ENCODE measurements at regions not wholly inside any gene's neighbourhood (a gene's known extent, or its start where the extent isn't known, plus 50 kb on each side); places are given as distances from the start of the nearest gene placed in this dataset.
"Not testable (repeated sequence)": the region's sequence is repeated elsewhere in the genome, so short reads cannot be mapped to it uniquely, and the experiment has no call there.

- no peak overlapping the region for H3K4me3 Mint-ChIP-seq
- peaks cover 24 to 36% (median 33%) of the 10 kb centered on the region in 3 donors for H3K4me1 Mint-ChIP-seq
- peaks cover 4% of the 10 kb centered on the region for H3K27me3 Mint-ChIP-seq
- no peaks in the 10 kb centered on the region for H3K9me3 Mint-ChIP-seq
- H3K27ac Mint-ChIP-seq = no peak overlapping the region
- H3K36me3 Mint-ChIP-seq = peaks cover 2% of the 10 kb centered on the region
Measured at GRCh38 chr2:12004713-12005112, 258.3 kb downstream of the LPIN1 start.

- Mint-ChIP-seq H3K4me3 (peak overlapping the region in 2 of 4 donors; percentile 36 to 77), H3K27ac (peak overlapping the region in 1 of 3 donors; percentile 8), H3K9me3 (no peaks in the 10 kb centered on the region), H3K36me3 (peaks cover under 1% of the 10 kb centered on the region), H3K27me3 (peaks cover 2% of the 10 kb centered on the region), H3K4me1 (peaks cover 23 to 38% (median 35%) of the 10 kb centered on the region in 3 donors)
Measured at GRCh38 chr2:12005886-12006681, 259.7 kb downstream of the LPIN1 start.

GRCh38 chr2:12006850-12007249, 260.4 kb downstream of the LPIN1 start:
- H3K27me3 Mint-ChIP-seq = peaks cover 2% of the 10 kb centered on the region
- H3K4me1 Mint-ChIP-seq = peaks cover 22 to 38% (median 35%) of the 10 kb centered on the region in 3 donors
- no peaks in the 10 kb centered on the region for H3K36me3 Mint-ChIP-seq
- no peaks in the 10 kb centered on the region for H3K9me3 Mint-ChIP-seq
- H3K27ac Mint-ChIP-seq = no peak overlapping the region
- no peak overlapping the region for H3K4me3 Mint-ChIP-seq

GRCh38 chr2:12007282-12007681, 260.9 kb downstream of the LPIN1 start:
- H3K9me3 Mint-ChIP-seq = no peaks in the 10 kb centered on the region
- H3K4me1 Mint-ChIP-seq = peaks cover 22 to 38% (median 35%) of the 10 kb centered on the region in 3 donors

GRCh38 chr2:12008425-12009061, 262.1 kb downstream of the LPIN1 start:
- Mint-ChIP-seq H3K27me3 (no peaks in the 10 kb centered on the region), H3K4me3 (no peak overlapping the region), H3K4me1 (peaks cover 24 to 43% (median 35%) of the 10 kb centered on the region in 3 donors), H3K9me3 (no peaks in the 10 kb centered on the region), H3K36me3 (no peaks in the 10 kb centered on the region), H3K27ac (no peak overlapping the region)

More at GRCh38 chr2:12007282-12007681, 260.9 kb downstream of the LPIN1 start:
- H3K27me3 Mint-ChIP-seq = no peaks in the 10 kb centered on the region
- H3K27ac Mint-ChIP-seq = no peak overlapping the region
- no peaks in the 10 kb centered on the region for H3K36me3 Mint-ChIP-seq
- no peak overlapping the region for H3K4me3 Mint-ChIP-seq

- Mint-ChIP-seq H3K27me3 (no peaks in the 10 kb centered on the region), H3K9me3 (no peaks in the 10 kb centered on the region), H3K36me3 (no peaks in the 10 kb centered on the region), H3K4me3 (no peak overlapping the region), H3K27ac (peak overlapping the region in 1 of 3 donors; percentile 43), H3K4me1 (peaks cover 29 to 50% (median 42%) of the 10 kb centered on the region in 3 donors)
Measured at GRCh38 chr2:12009323-12009905, 263.0 kb downstream of the LPIN1 start.

- Mint-ChIP-seq H3K4me1 (peaks cover 32 to 47% (median 40%) of the 10 kb centered on the region in 3 donors), H3K27ac (no peak overlapping the region), H3K4me3 (no peak overlapping the region), H3K36me3 (no peaks in the 10 kb centered on the region), H3K9me3 (no peaks in the 10 kb centered on the region), H3K27me3 (no peaks in the 10 kb centered on the region)
Measured at GRCh38 chr2:12010059-12010458, 263.6 kb downstream of the LPIN1 start.

- Mint-ChIP-seq H3K9me3 (no peaks in the 10 kb centered on the region), H3K4me3 (no peak overlapping the region), H3K27ac (no peak overlapping the region), H3K27me3 (no peaks in the 10 kb centered on the region), H3K36me3 (no peaks in the 10 kb centered on the region), H3K4me1 (peaks cover 27 to 41% (median 34%) of the 10 kb centered on the region in 3 donors)
Measured at GRCh38 chr2:12010779-12011178, 264.3 kb downstream of the LPIN1 start.

GRCh38 chr2:12014088-12014960, 267.9 kb downstream of the LPIN1 start:
- Mint-ChIP-seq H3K9me3 (peaks cover 0 to 4% (median 4%) of the 10 kb centered on the region in 3 donors), H3K27ac (no peak overlapping the region), H3K4me1 (peaks cover 15 to 35% (median 17%) of the 10 kb centered on the region in 3 donors), H3K4me3 (no peak overlapping the region), H3K36me3 (peaks cover 5% of the 10 kb centered on the region), H3K27me3 (peaks cover 2% of the 10 kb centered on the region)

GRCh38 chr2:12017499-12018157, 271.2 kb downstream of the LPIN1 start:
- H3K4me3 Mint-ChIP-seq = no peak overlapping the region
- H3K4me1 Mint-ChIP-seq = peaks cover 14 to 29% (median 14%) of the 10 kb centered on the region in 3 donors
- no peak overlapping the region for H3K27ac Mint-ChIP-seq
- peaks cover 4 to 31% (median 15%) of the 10 kb centered on the region in 3 donors for H3K9me3 Mint-ChIP-seq
- peaks cover 6% of the 10 kb centered on the region for H3K36me3 Mint-ChIP-seq
- peaks cover 2% of the 10 kb centered on the region for H3K27me3 Mint-ChIP-seq

GRCh38 chr2:12018726-12019125, 272.3 kb downstream of the LPIN1 start:
- Mint-ChIP-seq H3K4me1 (peaks cover 10 to 23% (median 12%) of the 10 kb centered on the region in 3 donors), H3K9me3 (peaks cover 4 to 37% (median 15%) of the 10 kb centered on the region in 3 donors)
- H3K4me3 Mint-ChIP-seq, H3K27me3 Mint-ChIP-seq, H3K27ac Mint-ChIP-seq, H3K36me3 Mint-ChIP-seq: not testable (repeated sequence)

- Mint-ChIP-seq H3K36me3 (peaks cover 6% of the 10 kb centered on the region), H3K9me3 (peaks cover 4 to 37% (median 15%) of the 10 kb centered on the region in 3 donors), H3K27ac (no peak overlapping the region), H3K27me3 (peaks cover 2% of the 10 kb centered on the region), H3K4me3 (no peak overlapping the region), H3K4me1 (peaks cover 5 to 13% (median 5%) of the 10 kb centered on the region in 3 donors)
Measured at GRCh38 chr2:12020833-12021469, 274.5 kb downstream of the LPIN1 start.

GRCh38 chr2:12024197-12024907, 277.9 kb downstream of the LPIN1 start:
- not testable (repeated sequence) for H3K36me3 Mint-ChIP-seq, H3K27ac Mint-ChIP-seq, H3K4me1 Mint-ChIP-seq, H3K4me3 Mint-ChIP-seq, H3K27me3 Mint-ChIP-seq
- H3K9me3 Mint-ChIP-seq = peaks cover 4 to 33% (median 11%) of the 10 kb centered on the region in 3 donors

Data from IgD-negative memory B cell (primary cell).